Fibroblast of lung (primary cell): ENCODE measurements at regions not wholly inside any gene's neighbourhood (a gene's known extent, or its start where the extent isn't known, plus 50 kb on each side); places are given as distances from the start of the nearest gene placed in this dataset.

Experiments
- EZH2 ChIP-seq: IDR thresholded peaks from 2 replicates; pipeline ENCODE4 v1.5.1; 2012; ENCODE audit warnings: low read length, control low read depth, mild to moderate bottlenecking; ENCODE audit errors: missing control alignments
- TF ChIP-seq, protein P1 (sequence below), 2 donors: IDR thresholded peaks in 1 of 2; conservative IDR thresholded peaks in 1 of 2; 1 replicate in 1 of 2; 2 replicates in 1 of 2; pipeline ENCODE4 v1.5.1; 2011 to 2012; ENCODE audit warnings: low read length in 2 of 2, control low read depth in 1 of 2, inconsistent platforms in 1 of 2, low read depth in 1 of 2, mild to moderate bottlenecking in 1 of 2

DNA sequence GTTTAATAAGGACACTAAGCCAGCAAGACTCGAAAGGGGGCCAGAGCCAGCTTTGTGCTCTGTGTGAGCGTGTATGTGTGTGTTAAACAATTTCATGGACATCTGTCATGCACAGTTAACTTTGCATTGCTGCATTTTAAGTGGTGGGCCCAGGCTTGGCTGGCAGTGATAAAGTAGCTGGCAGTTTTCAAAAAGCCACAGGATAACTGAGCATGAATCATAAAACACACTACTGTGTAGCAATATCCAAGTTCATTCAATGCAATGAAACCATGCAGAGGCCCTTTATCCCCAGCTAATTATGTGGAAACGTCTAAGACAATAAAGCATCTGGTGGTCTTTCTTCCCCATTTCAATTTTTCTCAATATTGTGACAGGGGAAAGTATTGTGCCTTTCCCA is 132.9 kb downstream of the NKX6-1 start:
- TF ChIP-seq, protein P1, sequence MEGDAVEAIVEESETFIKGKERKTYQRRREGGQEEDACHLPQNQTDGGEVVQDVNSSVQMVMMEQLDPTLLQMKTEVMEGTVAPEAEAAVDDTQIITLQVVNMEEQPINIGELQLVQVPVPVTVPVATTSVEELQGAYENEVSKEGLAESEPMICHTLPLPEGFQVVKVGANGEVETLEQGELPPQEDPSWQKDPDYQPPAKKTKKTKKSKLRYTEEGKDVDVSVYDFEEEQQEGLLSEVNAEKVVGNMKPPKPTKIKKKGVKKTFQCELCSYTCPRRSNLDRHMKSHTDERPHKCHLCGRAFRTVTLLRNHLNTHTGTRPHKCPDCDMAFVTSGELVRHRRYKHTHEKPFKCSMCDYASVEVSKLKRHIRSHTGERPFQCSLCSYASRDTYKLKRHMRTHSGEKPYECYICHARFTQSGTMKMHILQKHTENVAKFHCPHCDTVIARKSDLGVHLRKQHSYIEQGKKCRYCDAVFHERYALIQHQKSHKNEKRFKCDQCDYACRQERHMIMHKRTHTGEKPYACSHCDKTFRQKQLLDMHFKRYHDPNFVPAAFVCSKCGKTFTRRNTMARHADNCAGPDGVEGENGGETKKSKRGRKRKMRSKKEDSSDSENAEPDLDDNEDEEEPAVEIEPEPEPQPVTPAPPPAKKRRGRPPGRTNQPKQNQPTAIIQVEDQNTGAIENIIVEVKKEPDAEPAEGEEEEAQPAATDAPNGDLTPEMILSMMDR (conservative IDR thresholded peaks at IDR 0.05 in 1 of 2, IDR thresholded peaks at IDR 0.05 in 1 of 2; ENCODE audit: low read depth in 1 of 2, low read length in 2 of 2): no peak
- no peak for TF ChIP-seq EZH2
